SHP77 treated with DMSO at 0.1 percent for 48 hours (cell line): ENCODE measurements at regions not wholly inside any gene's neighbourhood (a gene's known extent, or its start where the extent isn't known, plus 50 kb on each side); places are given as distances from the start of the nearest gene placed in this dataset.
A peak's percentile ranks its signal among the peaks of the same experiment; 100 is the strongest.

Experiments used
- DNase-seq: peaks from one replicate; lab custom pipeline; 2025; lab: John Stamatoyannopoulos, UW

- no peak for DNase-seq
Observed at GRCh38 chr6:15044146-15044882, 201.6 kb upstream of the JARID2 start.

GRCh38 chr6:15044948-15045347, 200.9 kb upstream of the JARID2 start:
- DNase-seq = no peak

GRCh38 chr6:15046751-15047150, 199.1 kb upstream of the JARID2 start:
- no peak for DNase-seq

GRCh38 chr6:15048367-15048766, 197.5 kb upstream of the JARID2 start:
- DNase-seq = no peak

- no peak for DNase-seq
Observed at GRCh38 chr6:15058200-15059061, 187.4 kb upstream of the JARID2 start.

GRCh38 chr6:15061180-15061641, 184.7 kb upstream of the JARID2 start:
- DNase-seq = no peak

- DNase-seq = peak; percentile 41
Observed at GRCh38 chr6:15061908-15062515, 183.9 kb upstream of the JARID2 start.

- no peak for DNase-seq
Observed at GRCh38 chr6:15062516-15063252, 183.2 kb upstream of the JARID2 start.

GRCh38 chr6:15063253-15063853, 182.5 kb upstream of the JARID2 start:
- DNase-seq = no peak

GRCh38 chr6:15065261-15065989, 180.4 kb upstream of the JARID2 start:
- no peak for DNase-seq

GRCh38 chr6:15066089-15066758, 179.6 kb upstream of the JARID2 start:
- DNase-seq = no peak

- DNase-seq = no peak
Observed at GRCh38 chr6:15073344-15073789, 172.5 kb upstream of the JARID2 start.

GRCh38 chr6:15073883-15074465, 171.9 kb upstream of the JARID2 start:
- DNase-seq = no peak

GRCh38 chr6:15074806-15075205, 171.1 kb upstream of the JARID2 start:
- DNase-seq = no peak

GRCh38 chr6:15076565-15076964, 169.3 kb upstream of the JARID2 start:
- DNase-seq = no peak

- no peak for DNase-seq
Observed at GRCh38 chr6:15077006-15077405, 168.9 kb upstream of the JARID2 start.

- DNase-seq = no peak
Observed at GRCh38 chr6:15077961-15078360, 167.9 kb upstream of the JARID2 start.

GRCh38 chr6:15079288-15079817, 166.5 kb upstream of the JARID2 start:
- no peak for DNase-seq

GRCh38 chr6:15080895-15081294, 165.0 kb upstream of the JARID2 start:
- no peak for DNase-seq

GRCh38 chr6:15081447-15081846, 164.4 kb upstream of the JARID2 start:
- DNase-seq = no peak
